ENCODE measurements at regions not wholly inside any gene's neighbourhood (a gene's known extent, or its start where the extent isn't known, plus 50 kb on each side); places are given as distances from the start of the nearest gene placed in this dataset.

GRCh38 chr11:96940227-96940626 lies 550.4 kb downstream of the JRKL start:
- DNase-seq (ENCODE audit: low read depth): no peak
- no peak overlapping the region for H3K4me3 ChIP-seq (ENCODE audit: low read depth, low read length)
- TF ChIP-seq CTCF (conservative IDR thresholded peaks at IDR 0.05; ENCODE audit: low read depth, low read length): no peak

GRCh38 chr11:96942855-96943254 lies 553.0 kb downstream of the JRKL start:
- TF ChIP-seq CTCF (conservative IDR thresholded peaks at IDR 0.05; ENCODE audit: low read depth, low read length): no peak
- no peak overlapping the region for H3K4me3 ChIP-seq (ENCODE audit: low read depth, low read length)
- no peak for DNase-seq (ENCODE audit: low read depth)

- no peak overlapping the region for H3K4me3 ChIP-seq (ENCODE audit: low read depth, low read length)
- TF ChIP-seq CTCF (conservative IDR thresholded peaks at IDR 0.05; ENCODE audit: low read depth, low read length): no peak
- no peak for DNase-seq (ENCODE audit: low read depth)
Observed at GRCh38 chr11:96943970-96944369, 554.2 kb downstream of the JRKL start.

- H3K4me3 ChIP-seq (ENCODE audit: low read depth, low read length): no peak overlapping the region
- TF ChIP-seq CTCF (conservative IDR thresholded peaks at IDR 0.05; ENCODE audit: low read depth, low read length): no peak
- no peak for DNase-seq (ENCODE audit: low read depth)
Observed at GRCh38 chr11:96948066-96948465, 558.3 kb downstream of the JRKL start.

GRCh38 chr11:96949464-96949863 lies 559.7 kb downstream of the JRKL start:
- TF ChIP-seq CTCF (conservative IDR thresholded peaks at IDR 0.05; ENCODE audit: low read depth, low read length): no peak
- no peak overlapping the region for H3K4me3 ChIP-seq (ENCODE audit: low read depth, low read length)
- DNase-seq (ENCODE audit: low read depth): no peak

GRCh38 chr11:96954587-96955242 lies 564.9 kb downstream of the JRKL start:
- H3K4me3 ChIP-seq (ENCODE audit: low read depth, low read length): no peak overlapping the region
- DNase-seq (ENCODE audit: low read depth): no peak
- TF ChIP-seq CTCF (conservative IDR thresholded peaks at IDR 0.05; ENCODE audit: low read depth, low read length): no peak

GRCh38 chr11:96960476-96960875 lies 570.7 kb downstream of the JRKL start:
- H3K4me3 ChIP-seq (ENCODE audit: low read depth, low read length): no peak overlapping the region
- TF ChIP-seq CTCF (conservative IDR thresholded peaks at IDR 0.05; ENCODE audit: low read depth, low read length): no peak
- no peak for DNase-seq (ENCODE audit: low read depth)
